ENCODE measurements at regions not wholly inside any gene's neighbourhood (a gene's known extent, or its start where the extent isn't known, plus 50 kb on each side); places are given as distances from the start of the nearest gene placed in this dataset.

- peaks cover 3 to 44% (median 5%) of the 10 kb centered on the region in 3 donors for H3K27me3 ChIP-seq (ENCODE audit: insufficient read depth in 3 of 3, low read length in 2 of 3)
- DNase-seq (no peak), ATAC-seq (no peak)
- no peak overlapping the region for H3K4me3 ChIP-seq
- intact Hi-C loops (cut with DNase I) = no loop called here
- H3K4me1 ChIP-seq = no peaks in the 10 kb centered on the region
- H3K9me3 ChIP-seq = no peaks in the 10 kb centered on the region
- no peaks in the 10 kb centered on the region for H3K36me3 ChIP-seq (ENCODE audit: insufficient read depth in 1 of 2, low read depth in 1 of 2)
- no peak overlapping the region for H3K27ac ChIP-seq
- TF ChIP-seq CTCF (IDR thresholded peaks at IDR 0.05) = no peak
- WGBS, 3 donors = 45 to 54% (median 49%) methylated on average over 28 of the region's 28 CpGs
Measured at GRCh38 chr13:111895896-111896821, 170.8 kb upstream of the SOX1 start.

GRCh38 chr13:111897178-111897845 is 169.6 kb upstream of the SOX1 start:
- intact Hi-C loops (cut with DNase I) = no loop called here
- Histone ChIP-seq H3K27ac (no peak overlapping the region), H3K36me3 (ENCODE audit: insufficient read depth in 1 of 2, low read depth in 1 of 2) (no peaks in the 10 kb centered on the region), H3K4me3 (no peak overlapping the region), H3K9me3 (no peaks in the 10 kb centered on the region), H3K4me1 (no peaks in the 10 kb centered on the region), H3K27me3 (ENCODE audit: insufficient read depth in 3 of 3, low read length in 2 of 3) (peaks cover 0 to 32% (median 3%) of the 10 kb centered on the region in 3 donors)
- no peak for TF ChIP-seq CTCF (IDR thresholded peaks at IDR 0.05)
- WGBS, 3 donors = 68 to 69% (median 68%) methylated on average over 19 of the region's 19 CpGs
- ATAC-seq (no peak), DNase-seq (no peak)

GRCh38 chr13:111897846-111898215 is 169.1 kb upstream of the SOX1 start:
- intact Hi-C loops (cut with DNase I) = no loop called here
- H3K36me3 ChIP-seq (ENCODE audit: insufficient read depth in 1 of 2, low read depth in 1 of 2) = no peaks in the 10 kb centered on the region
- DNase-seq (no peak), ATAC-seq (no peak)
- 71 to 74% (median 73%) methylated on average over 9 of the region's 9 CpGs for WGBS, 3 donors
- H3K27ac ChIP-seq = no peak overlapping the region
- TF ChIP-seq CTCF (IDR thresholded peaks at IDR 0.05) = no peak
- H3K27me3 ChIP-seq (ENCODE audit: insufficient read depth in 3 of 3, low read length in 2 of 3) = peaks cover 0 to 27% (median 3%) of the 10 kb centered on the region in 3 donors
- no peak overlapping the region for H3K4me3 ChIP-seq
- no peaks in the 10 kb centered on the region for H3K4me1 ChIP-seq
- H3K9me3 ChIP-seq = no peaks in the 10 kb centered on the region

- peaks cover 0 to 14% (median 3%) of the 10 kb centered on the region in 3 donors for H3K27me3 ChIP-seq (ENCODE audit: insufficient read depth in 3 of 3, low read length in 2 of 3)
- DNase-seq = no peak
- intact Hi-C loops (cut with DNase I) = no loop called here
- no peaks in the 10 kb centered on the region for H3K9me3 ChIP-seq
- ATAC-seq = no peak
- H3K4me3 ChIP-seq = no peak overlapping the region
- no peaks in the 10 kb centered on the region for H3K4me1 ChIP-seq
- no peak overlapping the region for H3K27ac ChIP-seq
- H3K36me3 ChIP-seq (ENCODE audit: insufficient read depth in 1 of 2, low read depth in 1 of 2) = no peaks in the 10 kb centered on the region
- no peak for TF ChIP-seq CTCF (IDR thresholded peaks at IDR 0.05)
- 73 to 80% (median 80%) methylated on average over 32 to 35 of the region's 35 CpGs for WGBS, 3 donors
Measured at GRCh38 chr13:111898956-111899713, 167.8 kb upstream of the SOX1 start.
